ENCODE measurements at regions not wholly inside any gene's neighbourhood (a gene's known extent, or its start where the extent isn't known, plus 50 kb on each side); places are given as distances from the start of the nearest gene placed in this dataset.

DNA sequence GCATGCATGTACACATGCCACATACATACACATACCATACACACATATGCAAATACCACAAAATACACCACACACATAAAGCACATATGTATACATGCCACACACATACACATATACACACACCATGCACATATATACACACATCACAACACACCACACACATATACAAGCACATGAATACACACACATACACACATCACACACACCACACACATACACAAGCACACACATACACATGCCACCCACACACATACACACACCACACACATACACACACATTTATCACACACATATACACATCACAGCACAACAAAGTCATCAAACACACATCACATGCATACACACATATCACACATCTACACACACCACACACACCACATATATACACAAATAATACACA, 1108.5 kb downstream of the GALC start:
- Histone ChIP-seq H3K9me3 (no peaks in the 10 kb centered on the region), H3K9ac (ENCODE audit: low read depth in 2 of 2, low read length in 2 of 2) (no peak overlapping the region), H3K4me1 (no peaks in the 10 kb centered on the region), H3K36me3 (no peaks in the 10 kb centered on the region), H3K4me3 (no peak overlapping the region), H3K27me3 (no peaks in the 10 kb centered on the region), H3K27ac (no peak overlapping the region)
- DNase-seq, result no peak
- no peak for TF ChIP-seq CTCF (IDR thresholded peaks at IDR 0.05)
- intact Hi-C loops (cut with DNase I), result no loop called here

- Histone ChIP-seq H3K9me3 (no peaks in the 10 kb centered on the region), H3K4me1 (no peaks in the 10 kb centered on the region), H3K27ac (no peak overlapping the region), H3K36me3 (no peaks in the 10 kb centered on the region), H3K4me3 (no peak overlapping the region), H3K27me3 (no peaks in the 10 kb centered on the region), H3K9ac (ENCODE audit: low read depth in 2 of 2, low read length in 2 of 2) (no peak overlapping the region)
- intact Hi-C loops (cut with DNase I), result no loop called here
- DNase-seq, result no peak
- TF ChIP-seq CTCF (IDR thresholded peaks at IDR 0.05), result no peak
Observed at GRCh38 chr14:86882818-86883217, 1110.2 kb downstream of the GALC start.

DNA sequence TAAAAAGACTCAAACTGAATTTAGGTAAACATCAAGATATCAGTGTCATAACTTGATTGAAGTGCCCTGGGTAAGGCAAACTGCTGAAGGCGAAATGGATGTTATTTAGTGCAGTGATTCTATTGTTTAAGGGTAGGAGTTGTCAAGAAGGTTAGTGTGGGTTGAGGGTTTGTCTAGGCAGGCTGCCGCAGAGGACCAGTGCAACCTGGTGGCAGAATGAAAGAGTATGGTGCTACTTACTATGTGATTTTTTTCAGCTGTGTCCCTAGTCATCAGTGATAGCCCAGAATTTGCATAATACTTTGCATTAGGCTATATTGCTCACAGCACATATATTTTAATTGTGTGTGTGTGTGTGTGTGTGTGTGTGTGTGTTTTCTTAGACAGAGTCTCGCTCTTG, 1127.0 kb downstream of the GALC start:
- no peaks in the 10 kb centered on the region for H3K27me3 ChIP-seq
- no peaks in the 10 kb centered on the region for H3K36me3 ChIP-seq
- no peak overlapping the region for H3K9ac ChIP-seq (ENCODE audit: low read depth in 2 of 2, low read length in 2 of 2)
- H3K4me3 ChIP-seq, result no peak overlapping the region
- no peak for TF ChIP-seq CTCF (IDR thresholded peaks at IDR 0.05)
- no peak overlapping the region for H3K27ac ChIP-seq
- intact Hi-C loops (cut with DNase I), result no loop called here
- no peaks in the 10 kb centered on the region for H3K4me1 ChIP-seq
- DNase-seq, result no peak
- H3K9me3 ChIP-seq, result no peaks in the 10 kb centered on the region

DNA sequence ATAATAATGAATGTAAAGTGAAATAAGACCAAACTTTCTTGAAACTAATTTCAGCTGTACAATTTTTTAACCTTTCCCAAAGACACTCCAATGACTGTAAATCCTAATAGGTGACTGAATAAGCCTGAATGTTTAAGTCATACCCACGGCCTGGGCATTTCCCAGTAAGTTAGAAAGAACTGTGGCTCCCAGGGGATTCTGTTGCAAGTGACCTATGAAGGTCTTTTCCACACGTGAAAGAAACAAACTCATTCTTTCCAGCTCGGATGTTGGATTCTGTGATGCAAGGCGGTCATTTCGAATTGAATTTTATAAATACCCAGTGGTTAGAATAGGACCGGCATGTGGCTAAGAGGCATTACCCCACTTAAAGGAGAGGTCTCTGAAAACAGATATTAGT, 1134.4 kb downstream of the GALC start:
- H3K9ac ChIP-seq (ENCODE audit: low read depth in 2 of 2, low read length in 2 of 2), result no peak overlapping the region
- H3K36me3 ChIP-seq, result no peaks in the 10 kb centered on the region
- no peak for DNase-seq
- H3K4me3 ChIP-seq, result no peak overlapping the region
- H3K9me3 ChIP-seq, result no peaks in the 10 kb centered on the region
- no peak for TF ChIP-seq CTCF (IDR thresholded peaks at IDR 0.05)
- no peak overlapping the region for H3K27ac ChIP-seq
- intact Hi-C loops (cut with DNase I), result no loop called here
- H3K4me1 ChIP-seq, result no peaks in the 10 kb centered on the region
- no peaks in the 10 kb centered on the region for H3K27me3 ChIP-seq

- Histone ChIP-seq H3K27ac (no peak overlapping the region), H3K36me3 (no peaks in the 10 kb centered on the region), H3K4me1 (no peaks in the 10 kb centered on the region), H3K4me3 (no peak overlapping the region), H3K9me3 (no peaks in the 10 kb centered on the region), H3K27me3 (no peaks in the 10 kb centered on the region), H3K9ac (ENCODE audit: low read depth in 2 of 2, low read length in 2 of 2) (no peak overlapping the region)
- no peak for DNase-seq
- intact Hi-C loops (cut with DNase I), result no loop called here
- no peak for TF ChIP-seq CTCF (IDR thresholded peaks at IDR 0.05)
Observed at GRCh38 chr14:86858031-86858430, 1135.0 kb downstream of the GALC start.

DNA sequence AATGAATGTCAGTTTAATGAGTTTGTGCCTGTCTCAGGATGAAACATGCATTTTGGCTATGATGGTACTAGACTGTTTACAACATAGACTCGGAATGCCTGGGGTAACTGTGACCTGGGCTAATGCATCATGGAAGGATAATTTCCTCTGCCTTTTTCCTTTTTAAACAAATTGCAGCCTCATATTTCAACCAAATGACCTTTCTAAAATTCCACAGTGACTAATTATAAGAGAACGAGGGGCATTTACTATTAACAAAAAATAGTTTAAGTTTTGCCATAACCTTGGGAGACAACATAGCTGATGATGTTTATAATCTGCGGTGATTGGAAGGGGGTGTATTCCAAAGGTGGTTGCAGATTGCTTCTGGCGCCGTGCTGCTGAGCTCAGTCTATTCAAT, 1140.5 kb downstream of the GALC start:
- intact Hi-C loops (cut with DNase I), result no loop called here
- no peak for TF ChIP-seq CTCF (IDR thresholded peaks at IDR 0.05)

More for the DNA sequence above, 1140.5 kb downstream of the GALC start:
- DNase-seq, result no peak
- Histone ChIP-seq H3K4me3 (no peak overlapping the region), H3K27me3 (no peaks in the 10 kb centered on the region), H3K9me3 (no peaks in the 10 kb centered on the region), H3K36me3 (no peaks in the 10 kb centered on the region), H3K4me1 (no peaks in the 10 kb centered on the region), H3K27ac (no peak overlapping the region), H3K9ac (ENCODE audit: low read depth in 2 of 2, low read length in 2 of 2) (no peak overlapping the region)

Measured in colonic mucosa (tissue), 4 donors.